HEK293 (cell line): ENCODE measurements at regions not wholly inside any gene's neighbourhood (a gene's known extent, or its start where the extent isn't known, plus 50 kb on each side); places are given as distances from the start of the nearest gene placed in this dataset.

ENCODE experiments used
- CTCF ChIA-PET: fragments of 350-600 bp; formaldehyde crosslinking; extraction: SDS; loops from one replicate; lab custom pipeline; 2021; ENCODE audit warnings: antibody characterized with exemption; lab: Yijun Ruan, JAX
- POLR2A ChIA-PET: fragments of 300-600 bp; formaldehyde crosslinking; extraction: SDS; loops from one replicate; lab custom pipeline; 2020; ENCODE audit warnings: antibody characterized with exemption, inconsistent platforms; lab: Yijun Ruan, JAX
- H3K27ac ChIP-seq: fragments of 200-500 bp; sonication (Bioruptor generic); 2 replicates; pipeline ENCODE4 v1.5.1; 2014; ENCODE audit warnings: low read depth, low read length, control low read depth, inconsistent platforms; ENCODE audit errors: extremely low read depth
- H3K36me3 ChIP-seq, 2 experiments: fragments of 200-500 bp in 1 of 2; sonication (Bioruptor generic) in 1 of 2; 1 replicate in 1 of 2; 2 replicates in 1 of 2; pipeline ENCODE4 v1.5.1; 2014 to 2017; ENCODE audit warnings: inconsistent platforms in 2 of 2, low read length in 2 of 2; ENCODE audit not compliant: control insufficient read depth in 2 of 2, insufficient read depth in 1 of 2
- H3K4me1 ChIP-seq: fragments of 200-500 bp; sonication (Bioruptor generic); 2 replicates; pipeline ENCODE4 v1.5.1; 2014; ENCODE audit warnings: mild to moderate bottlenecking, low read length, inconsistent platforms; ENCODE audit not compliant: control insufficient read depth, insufficient read depth
- H3K4me3 ChIP-seq: 2 replicates; pipeline ENCODE4 v1.5.1; 2011; ENCODE audit warnings: low read depth, mild to moderate bottlenecking, control low read depth, low read length, moderate library complexity
- H3K9me3 ChIP-seq: fragments of 200-500 bp; sonication (Bioruptor generic); 2 replicates; pipeline ENCODE4 v1.5.1; 2014; ENCODE audit warnings: low read depth, low read length, inconsistent platforms; ENCODE audit not compliant: control insufficient read depth, insufficient read depth
- BCL11B ChIP-seq: fragments of 450-650 bp; formaldehyde crosslinking; IDR thresholded peaks from 2 replicates; pipeline ENCODE4 v1.5.1; 2016; ENCODE audit warnings: low read depth, missing biosample characterization, missing genetic modification characterization
- KLF8 ChIP-seq: fragments of 450-650 bp; formaldehyde crosslinking; IDR thresholded peaks from 2 replicates; pipeline ENCODE4 v1.5.1; 2016; ENCODE audit warnings: missing biosample characterization, missing genetic modification characterization
- OVOL3 ChIP-seq: fragments of 450-650 bp; formaldehyde crosslinking; IDR thresholded peaks from 2 replicates; pipeline ENCODE4 v1.5.1; 2016; ENCODE audit warnings: missing biosample characterization, missing genetic modification characterization
- RBAK ChIP-seq: fragments of 450-650 bp; formaldehyde crosslinking; IDR thresholded peaks from 2 replicates; pipeline ENCODE4 v1.5.1; 2016; ENCODE audit warnings: missing biosample characterization, missing genetic modification characterization
- SP2 ChIP-seq: fragments of 450-650 bp; formaldehyde crosslinking; IDR thresholded peaks from 2 replicates; pipeline ENCODE4 v1.5.1; 2016; ENCODE audit warnings: missing biosample characterization, missing genetic modification characterization
- TCF7L2 ChIP-seq: IDR thresholded peaks from 2 replicates; pipeline ENCODE4 v1.6.1; 2011; ENCODE audit warnings: low read depth, mild to moderate bottlenecking, inconsistent platforms, low read length, moderate library complexity, borderline replicate concordance
- YY1 ChIP-seq: fragments of 450-650 bp; formaldehyde crosslinking; IDR thresholded peaks from 2 replicates; pipeline ENCODE4 v1.5.1; 2018; ENCODE audit warnings: missing biosample characterization, missing genetic modification characterization
- ZBTB7A ChIP-seq: fragments of 450-650 bp; formaldehyde crosslinking; IDR thresholded peaks from 2 replicates; pipeline ENCODE4 v1.5.1; 2016; ENCODE audit warnings: low read depth, missing biosample characterization, missing genetic modification characterization
- ZNF24 ChIP-seq: fragments of 450-650 bp; formaldehyde crosslinking; IDR thresholded peaks from 2 replicates; pipeline ENCODE4 v1.5.1; 2016; ENCODE audit warnings: missing biosample characterization, missing genetic modification characterization
- ZNF266 ChIP-seq: fragments of 450-650 bp; formaldehyde crosslinking; IDR thresholded peaks from 2 replicates; pipeline ENCODE4 v1.5.1; 2016; ENCODE audit warnings: missing biosample characterization, missing genetic modification characterization, low read depth
- ZNF37A ChIP-seq: fragments of 450-650 bp; IDR thresholded peaks from 2 replicates; pipeline ENCODE4 v1.5.1; 2018; ENCODE audit warnings: missing biosample characterization, missing genetic modification characterization
- ZNF600 ChIP-seq: fragments of 450-650 bp; formaldehyde crosslinking; IDR thresholded peaks from 2 replicates; pipeline ENCODE4 v1.5.1; 2016; ENCODE audit warnings: missing biosample characterization, missing genetic modification characterization
- ZNF610 ChIP-seq: fragments of 450-650 bp; formaldehyde crosslinking; IDR thresholded peaks from 2 replicates; pipeline ENCODE4 v1.5.1; 2016; ENCODE audit warnings: missing biosample characterization, missing genetic modification characterization, borderline replicate concordance
- ZNF707 ChIP-seq: fragments of 450-650 bp; formaldehyde crosslinking; IDR thresholded peaks from 2 replicates; pipeline ENCODE4 v1.5.1; 2016; ENCODE audit warnings: missing biosample characterization, missing genetic modification characterization
- TF ChIP-seq, protein P1 (sequence below): fragments of 450-650 bp; formaldehyde crosslinking; IDR thresholded peaks from 2 replicates; pipeline ENCODE4 v1.5.0; 2017; ENCODE audit warnings: missing biosample characterization, missing genetic modification characterization, borderline replicate concordance
- TF ChIP-seq, protein P2 (sequence below): fragments of 450-650 bp; formaldehyde crosslinking; IDR thresholded peaks from 2 replicates; pipeline ENCODE4 v1.5.1; 2017; ENCODE audit warnings: missing biosample characterization, missing genetic modification characterization
- TF ChIP-seq, protein P3 (sequence below): fragments of 450-650 bp; formaldehyde crosslinking; IDR thresholded peaks from 2 replicates; pipeline ENCODE4 v1.5.1; 2016; ENCODE audit warnings: missing biosample characterization, missing genetic modification characterization
- TF ChIP-seq, protein P4 (sequence below): fragments of 450-650 bp; formaldehyde crosslinking; IDR thresholded peaks from 2 replicates; pipeline ENCODE4 v1.5.1; 2017; ENCODE audit warnings: missing biosample characterization, missing genetic modification characterization

DNA sequence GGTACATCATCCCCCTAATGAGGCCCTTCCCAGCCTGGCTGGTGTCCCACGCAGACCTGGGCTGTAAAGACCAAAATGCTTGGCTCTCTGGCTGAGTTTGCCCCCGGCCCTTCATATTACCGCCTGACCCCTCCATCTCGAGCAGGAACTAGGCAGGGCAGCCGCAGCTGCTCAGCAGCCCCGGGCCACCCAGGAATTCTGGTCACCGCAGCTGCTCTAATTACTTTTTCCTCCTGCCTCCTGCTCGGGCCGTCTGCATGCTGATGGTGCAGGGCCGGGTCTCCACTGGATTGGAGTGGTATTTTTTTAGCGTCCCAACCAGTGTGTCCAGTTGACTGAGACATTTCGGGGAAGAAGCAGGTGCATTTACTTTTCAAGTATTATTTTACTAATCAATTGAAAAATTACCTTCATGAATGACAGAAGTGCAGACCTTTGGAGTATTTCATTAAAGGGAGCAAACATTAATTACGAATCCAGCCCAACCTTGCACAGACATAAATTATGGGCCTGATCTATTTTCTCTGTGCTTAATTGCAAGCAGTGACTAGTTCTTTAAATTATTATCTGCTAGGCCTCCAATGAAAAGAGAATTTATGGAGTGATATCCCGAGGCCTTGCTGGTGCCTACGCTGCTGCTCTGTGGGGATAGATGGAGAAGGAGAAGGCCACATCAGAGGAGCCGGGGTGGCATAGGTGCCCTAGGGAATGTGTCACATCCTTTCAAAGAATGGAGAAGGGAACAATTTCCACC lies 176.2 kb downstream of the CYLD start (continued):
- TF ChIP-seq, protein P1, sequence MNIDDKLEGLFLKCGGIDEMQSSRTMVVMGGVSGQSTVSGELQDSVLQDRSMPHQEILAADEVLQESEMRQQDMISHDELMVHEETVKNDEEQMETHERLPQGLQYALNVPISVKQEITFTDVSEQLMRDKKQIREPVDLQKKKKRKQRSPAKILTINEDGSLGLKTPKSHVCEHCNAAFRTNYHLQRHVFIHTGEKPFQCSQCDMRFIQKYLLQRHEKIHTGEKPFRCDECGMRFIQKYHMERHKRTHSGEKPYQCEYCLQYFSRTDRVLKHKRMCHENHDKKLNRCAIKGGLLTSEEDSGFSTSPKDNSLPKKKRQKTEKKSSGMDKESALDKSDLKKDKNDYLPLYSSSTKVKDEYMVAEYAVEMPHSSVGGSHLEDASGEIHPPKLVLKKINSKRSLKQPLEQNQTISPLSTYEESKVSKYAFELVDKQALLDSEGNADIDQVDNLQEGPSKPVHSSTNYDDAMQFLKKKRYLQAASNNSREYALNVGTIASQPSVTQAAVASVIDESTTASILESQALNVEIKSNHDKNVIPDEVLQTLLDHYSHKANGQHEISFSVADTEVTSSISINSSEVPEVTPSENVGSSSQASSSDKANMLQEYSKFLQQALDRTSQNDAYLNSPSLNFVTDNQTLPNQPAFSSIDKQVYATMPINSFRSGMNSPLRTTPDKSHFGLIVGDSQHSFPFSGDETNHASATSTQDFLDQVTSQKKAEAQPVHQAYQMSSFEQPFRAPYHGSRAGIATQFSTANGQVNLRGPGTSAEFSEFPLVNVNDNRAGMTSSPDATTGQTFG (tag by site-specific recombination) = no peak
- no peak for TF ChIP-seq YY1 (tag by site-specific recombination)

DNA sequence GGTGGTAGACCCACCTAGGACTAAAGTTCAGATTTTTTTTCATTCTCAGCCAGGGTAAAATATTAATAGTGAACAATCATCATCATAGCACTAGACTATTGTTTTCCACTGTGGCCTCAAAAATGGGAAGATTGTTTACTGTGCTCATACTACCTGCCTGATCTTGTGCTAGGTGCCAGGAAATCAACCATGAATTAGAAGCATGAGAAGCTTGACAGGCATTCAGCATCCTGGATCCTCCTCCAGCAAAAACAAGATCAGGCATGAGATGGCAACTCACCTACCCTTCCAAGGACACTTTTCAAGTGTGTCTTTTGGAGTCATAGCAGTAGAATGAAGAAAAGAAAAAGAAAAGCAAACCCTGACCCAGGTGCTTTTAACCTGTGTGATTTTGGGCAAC lies 174.2 kb downstream of the CYLD start:
- ChIA-PET CTCF (no interaction called here), POLR2A (no interaction called here)
- no peak for TF ChIP-seq BCL11B (tag by site-specific recombination)
- TF ChIP-seq OVOL3 (tag by site-specific recombination) = no peak
- no peak for TF ChIP-seq KLF8 (tag by site-specific recombination)
- no peak overlapping the region for H3K4me3 ChIP-seq
- no peaks in the 10 kb centered on the region for H3K9me3 ChIP-seq
- no peaks in the 10 kb centered on the region for H3K36me3 ChIP-seq
- no peaks in the 10 kb centered on the region for H3K4me1 ChIP-seq
- H3K27ac ChIP-seq = no peak overlapping the region

DNA sequence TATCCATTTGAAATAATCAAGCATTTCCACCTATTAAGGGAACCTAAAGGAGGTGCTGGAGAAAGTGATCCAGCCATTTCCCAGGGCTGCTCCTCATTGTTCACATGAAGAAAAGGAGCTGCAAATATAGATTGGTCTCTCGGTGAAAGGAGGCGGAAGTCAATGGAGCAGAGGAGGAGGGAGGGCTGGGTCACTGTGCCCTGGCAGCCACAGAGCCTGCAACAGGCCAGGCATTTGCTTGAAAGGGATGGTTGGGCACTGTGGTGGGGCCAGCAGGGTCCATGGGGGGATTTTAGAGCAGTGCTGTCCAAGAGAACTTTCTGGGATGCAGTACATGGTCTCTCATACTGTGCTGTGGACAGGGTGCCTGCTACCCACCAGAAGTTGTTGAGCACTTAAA lies 173.2 kb downstream of the CYLD start:
- no peak overlapping the region for H3K27ac ChIP-seq
- no peak overlapping the region for H3K4me3 ChIP-seq
- H3K9me3 ChIP-seq = no peaks in the 10 kb centered on the region
- no peak for TF ChIP-seq TCF7L2
- TF ChIP-seq KLF8 (tag by site-specific recombination) = no peak
- TF ChIP-seq, protein P2, sequence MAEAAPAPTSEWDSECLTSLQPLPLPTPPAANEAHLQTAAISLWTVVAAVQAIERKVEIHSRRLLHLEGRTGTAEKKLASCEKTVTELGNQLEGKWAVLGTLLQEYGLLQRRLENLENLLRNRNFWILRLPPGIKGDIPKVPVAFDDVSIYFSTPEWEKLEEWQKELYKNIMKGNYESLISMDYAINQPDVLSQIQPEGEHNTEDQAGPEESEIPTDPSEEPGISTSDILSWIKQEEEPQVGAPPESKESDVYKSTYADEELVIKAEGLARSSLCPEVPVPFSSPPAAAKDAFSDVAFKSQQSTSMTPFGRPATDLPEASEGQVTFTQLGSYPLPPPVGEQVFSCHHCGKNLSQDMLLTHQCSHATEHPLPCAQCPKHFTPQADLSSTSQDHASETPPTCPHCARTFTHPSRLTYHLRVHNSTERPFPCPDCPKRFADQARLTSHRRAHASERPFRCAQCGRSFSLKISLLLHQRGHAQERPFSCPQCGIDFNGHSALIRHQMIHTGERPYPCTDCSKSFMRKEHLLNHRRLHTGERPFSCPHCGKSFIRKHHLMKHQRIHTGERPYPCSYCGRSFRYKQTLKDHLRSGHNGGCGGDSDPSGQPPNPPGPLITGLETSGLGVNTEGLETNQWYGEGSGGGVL = no peak
- no peak for TF ChIP-seq ZNF37A (tag by site-specific recombination)
- TF ChIP-seq, protein P3, sequence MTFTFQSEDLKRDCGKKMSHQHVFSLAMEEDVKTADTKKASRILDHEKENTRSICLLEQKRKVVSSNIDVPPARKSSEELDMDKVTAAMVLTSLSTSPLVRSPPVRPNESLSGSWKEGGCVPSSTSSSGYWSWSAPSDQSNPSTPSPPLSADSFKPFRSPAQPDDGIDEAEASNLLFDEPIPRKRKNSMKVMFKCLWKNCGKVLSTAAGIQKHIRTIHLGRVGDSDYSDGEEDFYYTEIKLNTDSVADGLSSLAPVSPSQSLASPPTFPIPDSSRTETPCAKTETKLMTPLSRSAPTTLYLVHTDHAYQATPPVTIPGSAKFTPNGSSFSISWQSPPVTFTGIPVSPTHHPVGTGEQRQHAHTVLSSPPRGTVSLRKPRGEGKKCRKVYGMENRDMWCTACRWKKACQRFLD = no peak
- no peak for TF ChIP-seq ZNF266 (tag by site-specific recombination)
- TF ChIP-seq ZNF24 (tag by site-specific recombination) = no peak
- no peak for TF ChIP-seq RBAK (tag by site-specific recombination)
- no peak for TF ChIP-seq ZNF600 (tag by site-specific recombination)
- no peak for TF ChIP-seq SP2 (tag by site-specific recombination)
- no peak for TF ChIP-seq ZBTB7A (tag by site-specific recombination)
- no peak for TF ChIP-seq ZNF610
- TF ChIP-seq, protein P4, sequence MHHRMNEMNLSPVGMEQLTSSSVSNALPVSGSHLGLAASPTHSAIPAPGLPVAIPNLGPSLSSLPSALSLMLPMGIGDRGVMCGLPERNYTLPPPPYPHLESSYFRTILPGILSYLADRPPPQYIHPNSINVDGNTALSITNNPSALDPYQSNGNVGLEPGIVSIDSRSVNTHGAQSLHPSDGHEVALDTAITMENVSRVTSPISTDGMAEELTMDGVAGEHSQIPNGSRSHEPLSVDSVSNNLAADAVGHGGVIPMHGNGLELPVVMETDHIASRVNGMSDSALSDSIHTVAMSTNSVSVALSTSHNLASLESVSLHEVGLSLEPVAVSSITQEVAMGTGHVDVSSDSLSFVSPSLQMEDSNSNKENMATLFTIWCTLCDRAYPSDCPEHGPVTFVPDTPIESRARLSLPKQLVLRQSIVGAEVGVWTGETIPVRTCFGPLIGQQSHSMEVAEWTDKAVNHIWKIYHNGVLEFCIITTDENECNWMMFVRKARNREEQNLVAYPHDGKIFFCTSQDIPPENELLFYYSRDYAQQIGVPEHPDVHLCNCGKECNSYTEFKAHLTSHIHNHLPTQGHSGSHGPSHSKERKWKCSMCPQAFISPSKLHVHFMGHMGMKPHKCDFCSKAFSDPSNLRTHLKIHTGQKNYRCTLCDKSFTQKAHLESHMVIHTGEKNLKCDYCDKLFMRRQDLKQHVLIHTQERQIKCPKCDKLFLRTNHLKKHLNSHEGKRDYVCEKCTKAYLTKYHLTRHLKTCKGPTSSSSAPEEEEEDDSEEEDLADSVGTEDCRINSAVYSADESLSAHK (tag by site-specific recombination) = no peak
- no peak for TF ChIP-seq ZNF707 (tag by site-specific recombination)
- H3K36me3 ChIP-seq = no peaks in the 10 kb centered on the region
- H3K4me1 ChIP-seq = no peaks in the 10 kb centered on the region
- POLR2A ChIA-PET = no interaction called here
- CTCF ChIA-PET = no interaction called here
